HG03439 (cell line): ENCODE measurements at regions not wholly inside any gene's neighbourhood (a gene's known extent, or its start where the extent isn't known, plus 50 kb on each side); places are given as distances from the start of the nearest gene placed in this dataset.
"Not testable (repeated sequence)": the region's sequence is repeated elsewhere in the genome, so short reads cannot be mapped to it uniquely, and the experiment has no call there.

Experiments used
- ATAC-seq: cut with Tn5 transposase; IDR thresholded peaks from one replicate; pipeline ENCODE4 v1.9.1; 2021; ENCODE audit warnings: mild to moderate bottlenecking, moderate library complexity; ENCODE audit not compliant: unreplicated experiment

DNA sequence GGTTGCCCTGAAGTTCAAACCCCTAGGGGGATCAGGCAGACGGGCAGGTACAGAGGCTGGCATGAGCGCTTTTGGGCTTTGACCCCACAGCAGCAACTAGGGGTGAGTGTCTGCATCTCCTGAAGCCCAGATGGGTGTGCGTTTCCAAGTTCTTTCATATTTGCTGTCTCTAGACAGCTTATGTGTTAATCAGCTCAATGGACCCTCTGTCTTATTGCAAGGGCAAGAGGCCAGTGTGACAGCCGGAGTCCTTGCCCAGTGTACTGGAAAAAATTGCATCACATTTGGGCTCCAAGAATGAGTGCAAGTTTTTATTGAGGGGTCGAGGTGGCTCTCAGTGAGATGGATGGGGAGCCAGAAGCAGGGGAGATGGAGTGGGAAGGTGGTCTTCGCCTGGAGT lies 1863.7 kb upstream of the RAG2 start:
- ATAC-seq = no peak

DNA sequence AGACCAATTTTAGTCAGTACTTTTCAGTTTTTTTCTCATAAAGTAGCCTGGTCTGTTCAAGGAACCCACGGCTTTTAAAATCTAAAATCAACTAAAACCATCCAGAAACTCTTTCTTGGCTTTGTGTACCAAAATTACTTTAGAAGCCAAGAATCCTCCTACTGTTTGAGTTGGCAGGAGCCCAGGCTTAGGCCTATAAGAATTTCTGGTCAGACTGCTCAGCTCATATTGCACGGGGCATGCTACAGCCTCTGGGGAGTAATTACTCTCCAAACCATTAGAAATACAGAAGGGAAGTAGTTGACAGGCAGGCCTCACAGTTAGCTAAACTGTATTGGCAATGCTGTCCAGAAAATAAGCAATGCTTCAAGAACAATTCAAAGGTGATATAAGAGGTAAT lies 1862.9 kb upstream of the RAG2 start:
- ATAC-seq = no peak

DNA sequence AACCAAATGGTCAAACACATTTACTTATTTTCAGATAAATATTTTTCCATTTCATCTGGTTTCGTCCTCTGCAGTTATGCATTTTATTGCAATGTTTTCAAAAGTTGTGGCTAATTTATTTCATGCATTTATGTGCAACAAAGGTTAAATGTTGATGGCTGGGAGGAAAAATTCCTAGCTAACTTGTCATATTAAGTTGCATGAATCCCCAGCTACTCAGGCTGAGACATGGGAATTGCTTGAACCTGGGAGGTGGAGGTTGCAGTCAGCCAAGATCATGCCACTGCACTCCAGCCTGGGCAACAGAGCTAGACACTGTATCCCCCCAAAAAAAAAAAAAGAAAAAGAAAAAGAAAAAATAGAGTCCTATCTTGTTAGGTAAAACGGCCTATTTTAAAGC lies 1862.4 kb upstream of the RAG2 start:
- ATAC-seq = no peak

DNA sequence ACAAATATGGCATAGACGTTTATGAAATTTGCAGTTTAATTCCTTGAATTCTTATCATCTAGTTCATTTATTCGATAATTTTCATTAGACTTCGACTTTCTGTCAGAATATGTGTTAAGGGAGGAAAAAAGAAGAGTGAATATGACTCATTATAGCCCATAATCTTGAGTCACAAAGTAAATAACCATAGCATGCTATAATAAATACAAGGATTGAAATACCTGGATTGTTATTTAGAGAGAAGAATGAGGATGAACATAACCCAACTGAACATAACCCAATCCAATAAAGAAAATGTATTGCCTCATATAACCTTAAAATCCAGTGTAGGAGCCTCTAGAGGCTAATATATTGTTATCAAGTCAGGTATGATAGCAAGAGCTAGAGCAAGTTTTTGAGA lies 1858.3 kb upstream of the RAG2 start:
- no peak for ATAC-seq

DNA sequence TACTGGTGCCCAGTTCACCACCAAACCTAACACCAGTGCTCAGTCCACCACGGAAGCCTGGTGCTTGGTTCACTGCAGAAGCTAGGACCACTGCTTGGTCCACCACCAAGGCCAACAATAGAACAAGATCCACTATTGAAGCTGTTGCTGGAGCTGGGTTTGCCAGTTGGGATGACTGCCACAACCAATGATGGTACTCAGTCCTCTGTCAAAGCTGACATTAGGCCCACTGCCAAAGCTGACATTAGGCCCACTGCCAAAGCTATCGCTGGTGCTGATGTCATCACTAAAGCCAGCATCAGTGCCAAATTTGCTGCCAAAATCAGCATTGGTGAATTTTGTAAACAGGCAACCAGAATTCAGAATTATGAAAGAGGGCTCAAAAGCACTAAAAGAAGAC lies 1850.2 kb upstream of the RAG2 start:
- ATAC-seq = no peak

DNA sequence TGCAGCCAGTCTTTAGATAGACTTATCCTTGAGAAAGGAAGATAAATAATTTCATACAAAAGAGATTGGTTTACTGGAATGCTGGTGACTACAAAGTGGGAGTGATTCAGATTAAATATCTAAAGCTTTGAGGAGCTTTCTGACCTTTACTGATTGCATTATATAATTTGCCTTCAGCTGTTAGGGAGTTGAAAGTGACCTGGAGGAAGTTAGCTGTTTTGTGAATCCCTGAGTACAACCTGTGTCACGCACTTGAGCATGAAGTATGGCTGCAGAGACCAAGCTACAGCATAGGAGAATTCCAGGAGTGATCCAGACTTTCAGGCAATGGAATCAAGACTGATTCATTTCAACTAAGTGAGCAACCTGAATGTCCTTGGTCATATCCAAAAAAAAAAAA lies 1848.3 kb upstream of the RAG2 start:
- no peak for ATAC-seq

DNA sequence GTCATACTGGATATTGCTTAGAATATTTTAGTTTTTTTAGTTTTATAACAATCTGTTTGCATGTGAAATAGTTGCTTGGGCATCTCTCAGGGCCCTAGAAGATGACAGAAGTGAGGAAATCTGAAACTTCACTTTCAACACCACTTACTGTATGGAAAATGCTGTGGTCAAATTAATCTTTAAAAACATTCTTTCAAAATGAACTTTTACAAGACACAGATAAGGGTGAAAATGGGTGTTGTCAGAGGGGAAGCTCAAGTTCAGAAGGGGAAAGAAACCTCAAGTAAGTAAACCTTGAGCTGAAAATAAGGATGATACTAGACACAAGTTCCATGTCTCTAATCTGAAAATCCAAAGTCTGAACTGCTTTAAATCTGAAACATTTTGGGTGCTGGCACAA lies 1840.1 kb upstream of the RAG2 start:
- no peak for ATAC-seq

DNA sequence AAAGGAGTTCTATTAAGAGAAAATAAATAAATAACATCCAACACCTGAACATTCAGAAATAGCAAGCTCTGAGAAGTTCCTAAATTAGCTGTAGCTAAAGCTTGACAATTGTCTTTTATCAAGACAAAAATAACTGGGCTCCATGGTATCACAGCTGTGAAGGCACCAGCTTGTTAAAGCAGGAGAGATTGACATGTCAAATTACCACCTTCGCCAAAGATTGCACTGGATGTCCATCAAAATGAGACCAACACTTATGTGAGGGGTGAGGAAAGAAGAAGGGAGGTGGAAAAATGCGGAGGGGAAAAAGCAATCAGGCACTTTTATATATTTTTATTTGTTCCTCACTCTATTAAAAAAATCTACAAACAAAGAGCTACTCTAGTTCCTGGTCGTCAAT lies 1827.5 kb upstream of the RAG2 start:
- ATAC-seq = no peak

DNA sequence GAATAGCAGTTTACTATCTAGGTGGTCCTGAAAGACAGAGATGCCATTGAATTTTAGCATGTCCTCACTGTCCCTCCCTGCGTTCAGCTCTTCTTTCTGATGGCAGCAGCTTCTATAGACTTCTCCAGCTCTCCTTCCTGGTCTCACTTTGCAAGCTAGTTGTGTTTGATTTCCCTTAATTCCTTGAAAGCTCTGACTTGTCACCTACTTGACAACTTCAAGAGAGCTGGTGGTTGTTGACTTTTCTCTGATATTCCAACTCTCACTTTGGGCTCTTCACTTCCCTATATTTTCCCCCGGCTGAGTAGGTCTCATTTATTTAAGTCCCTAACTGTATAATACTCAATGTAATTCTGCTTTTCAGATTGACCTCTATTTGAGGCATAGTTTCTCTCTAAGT lies 1825.0 kb upstream of the RAG2 start:
- ATAC-seq = no peak

DNA sequence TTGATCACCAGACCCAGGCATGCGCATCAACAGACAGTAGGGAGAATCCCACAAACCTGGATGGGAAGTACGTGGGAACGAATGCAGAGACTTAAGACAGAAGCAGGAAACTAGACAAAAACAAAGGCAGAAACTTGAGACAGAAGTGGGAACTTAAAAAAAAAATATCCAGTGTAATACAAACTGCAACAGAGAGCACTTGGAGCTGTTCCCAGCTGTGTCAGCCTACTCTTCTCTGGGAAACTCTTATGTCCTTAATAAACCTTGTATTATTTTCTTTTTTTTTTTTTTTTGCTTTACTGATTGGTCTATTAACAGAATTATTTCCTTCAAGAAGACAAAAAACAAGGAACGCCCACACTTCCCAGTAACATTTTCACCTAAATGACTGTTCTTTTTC lies 1818.1 kb upstream of the RAG2 start:
- no peak for ATAC-seq

DNA sequence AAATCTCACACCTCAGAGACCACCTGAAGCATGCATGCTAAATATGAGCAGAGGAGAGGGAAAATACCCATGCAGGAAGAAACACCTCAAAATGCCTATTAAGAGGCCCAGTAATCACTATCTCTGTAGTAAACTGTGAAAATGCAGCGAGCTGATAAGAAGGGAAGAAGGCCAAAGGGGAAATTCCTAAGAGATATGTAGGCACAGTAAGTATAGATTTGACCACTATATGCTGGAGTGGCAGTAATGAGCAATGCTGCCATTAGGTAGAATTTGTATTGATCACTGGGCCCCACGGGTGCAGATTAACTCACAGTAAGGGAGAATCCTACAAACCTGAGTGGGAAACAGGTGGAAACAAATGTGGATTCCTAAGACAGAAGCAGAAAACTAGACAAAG lies 1813.1 kb upstream of the RAG2 start:
- no peak for ATAC-seq

DNA sequence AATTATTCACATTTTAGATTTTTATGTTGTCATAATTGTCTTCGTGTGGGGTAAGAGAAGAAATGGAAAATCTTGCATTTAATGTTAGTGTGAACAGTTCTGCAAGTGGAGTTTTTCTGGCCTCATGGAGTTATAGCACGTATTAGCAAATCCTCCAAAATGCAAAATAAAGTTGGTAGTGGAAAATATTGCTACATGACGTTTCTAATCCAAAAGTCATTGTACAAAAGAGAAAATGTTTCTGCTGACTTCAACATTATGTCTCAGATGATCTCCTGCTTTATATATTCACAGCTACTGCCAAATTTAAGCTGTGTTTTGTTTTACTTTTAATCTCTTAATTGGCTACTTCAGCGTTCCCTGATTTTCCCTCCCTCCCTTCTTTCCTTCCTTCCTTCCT lies 1804.0 kb upstream of the RAG2 start:
- ATAC-seq = no peak

DNA sequence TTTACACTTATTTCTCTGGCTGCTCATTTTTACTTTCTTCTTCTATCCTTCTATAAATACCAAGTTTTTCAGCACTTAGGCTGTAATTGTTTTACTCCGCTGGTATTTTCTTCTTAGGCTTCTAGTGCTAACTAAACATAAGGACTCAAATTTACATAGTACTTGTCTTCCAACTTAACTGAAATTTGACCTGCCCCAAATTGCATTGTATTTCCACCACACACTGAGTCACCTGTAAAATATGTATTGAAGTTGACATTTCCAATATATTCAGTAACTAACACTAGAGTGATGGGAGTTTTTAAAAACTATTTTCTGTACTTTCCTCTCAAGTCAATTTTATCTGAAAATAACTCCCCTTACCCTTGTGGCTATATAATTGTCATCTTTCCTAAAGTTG lies 1794.1 kb upstream of the RAG2 start:
- no peak for ATAC-seq

DNA sequence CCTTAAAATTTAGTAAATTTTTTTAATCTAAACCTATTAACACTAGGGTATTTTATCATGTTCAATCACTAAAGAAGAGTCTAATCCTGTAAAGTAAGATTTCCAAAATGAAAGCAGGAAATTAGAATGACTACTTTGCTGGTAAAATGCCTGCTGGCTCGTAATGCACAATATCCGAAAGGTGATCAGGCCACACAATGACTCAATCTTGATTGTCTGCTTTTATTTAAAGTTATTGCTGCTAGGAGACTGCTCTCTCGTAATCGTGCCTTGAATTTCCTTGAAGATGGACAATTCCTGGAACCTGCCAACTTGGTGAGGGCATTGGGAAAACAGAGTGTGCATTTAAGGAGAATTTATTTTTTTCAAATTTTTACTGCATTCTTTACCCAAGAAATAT lies 1786.5 kb upstream of the RAG2 start:
- ATAC-seq = no peak

DNA sequence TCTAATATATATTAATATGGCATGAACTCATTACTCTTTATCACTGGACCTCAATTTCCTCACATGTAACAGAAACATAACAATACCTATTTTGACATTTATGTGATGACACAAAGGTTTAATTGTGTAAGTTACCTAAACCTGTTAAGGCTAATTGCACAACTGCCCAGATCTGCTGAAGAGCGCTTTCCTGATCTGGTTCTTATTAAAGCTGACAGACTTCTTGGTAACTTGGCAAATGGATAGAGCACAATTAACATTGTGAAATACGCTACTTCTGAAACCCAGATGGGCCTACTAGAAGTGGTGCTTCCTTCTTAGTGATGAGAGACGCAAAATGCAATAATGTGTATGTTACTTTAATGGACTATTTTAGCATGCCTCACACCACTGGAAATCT lies 1767.2 kb upstream of the RAG2 start:
- no peak for ATAC-seq

DNA sequence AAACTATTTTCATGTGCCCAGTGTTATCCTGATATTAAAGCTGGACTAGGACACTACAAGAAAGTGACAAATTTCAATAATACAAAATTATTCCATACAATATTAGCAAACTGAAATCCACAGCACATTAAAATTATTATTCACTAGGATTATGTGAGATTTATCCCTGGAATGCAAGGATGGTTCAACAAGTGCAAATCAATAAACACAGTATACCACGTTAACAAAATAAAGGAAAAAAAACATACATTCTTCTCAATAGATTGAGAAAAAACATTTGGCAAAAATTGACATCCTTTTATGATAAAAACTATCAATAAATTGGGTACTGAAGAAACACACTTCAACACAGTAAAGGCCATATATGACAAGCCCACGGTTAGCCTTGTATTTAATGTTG lies 1758.2 kb upstream of the RAG2 start:
- ATAC-seq = no peak

DNA sequence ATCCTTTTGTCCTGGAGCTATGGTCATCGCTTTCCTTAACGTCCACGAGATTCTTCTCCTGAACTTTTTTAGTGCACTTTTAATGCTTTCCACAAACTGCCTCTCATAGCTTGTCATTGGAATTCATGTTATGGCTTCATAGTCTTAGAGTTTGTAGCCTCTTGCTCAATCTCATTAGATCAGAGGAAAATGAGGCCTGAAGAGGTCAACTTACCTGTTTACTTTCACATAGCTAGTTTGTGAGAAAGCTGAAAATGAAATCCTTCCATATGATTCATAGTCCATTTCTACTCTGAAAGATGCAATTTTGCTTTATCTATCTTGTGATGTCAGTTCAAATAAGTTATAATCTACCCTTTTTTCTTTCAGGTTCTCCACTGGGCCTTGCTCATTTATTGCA lies 1747.2 kb upstream of the RAG2 start:
- ATAC-seq = no peak

DNA sequence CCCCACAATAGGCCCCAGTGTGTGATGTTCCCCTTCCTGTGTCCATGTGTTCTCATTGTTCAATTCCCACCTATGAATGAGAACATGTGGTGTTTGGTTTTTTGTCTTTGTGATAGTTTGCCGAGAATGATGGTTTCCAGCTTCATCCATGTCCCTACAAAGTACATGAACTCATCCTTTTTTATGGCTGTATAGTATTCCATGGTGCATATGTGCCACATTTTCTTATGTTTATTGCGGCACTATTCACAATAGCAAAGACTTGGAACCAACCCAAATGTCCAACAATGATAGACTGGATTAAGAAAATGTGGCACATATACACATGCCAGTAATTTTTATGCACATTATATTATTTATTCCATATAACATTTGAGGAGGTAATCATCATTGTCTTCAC lies 1743.6 kb upstream of the RAG2 start:
- not testable (repeated sequence) for ATAC-seq

DNA sequence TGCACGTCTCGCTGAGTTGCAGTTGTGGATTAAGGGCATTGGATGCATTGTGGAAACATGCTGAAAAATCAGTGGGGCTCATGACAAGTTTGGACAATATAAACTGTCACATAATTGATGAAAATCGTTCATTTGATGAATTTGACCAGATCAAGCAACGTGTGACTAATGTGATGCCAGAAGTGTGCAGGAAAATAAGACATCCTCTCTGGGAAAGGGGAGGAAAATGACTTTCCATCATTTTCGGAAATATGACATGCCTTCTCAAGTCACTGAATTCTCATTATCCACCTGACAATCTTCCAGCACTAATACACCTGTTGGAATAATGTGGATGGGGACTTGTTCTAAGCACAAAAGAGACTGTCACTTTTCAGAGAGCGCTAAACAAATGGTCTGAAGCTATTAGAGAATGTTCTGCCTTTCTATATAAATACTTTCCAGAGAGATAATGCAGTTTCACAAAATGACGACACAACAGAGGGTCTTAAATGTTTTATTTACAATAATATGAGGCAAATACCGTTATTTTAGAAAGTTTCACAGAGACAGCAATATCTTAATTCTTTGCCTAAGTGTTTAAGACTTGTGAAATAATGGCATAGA lies 1741.9 kb upstream of the RAG2 start:
- no peak for ATAC-seq

DNA sequence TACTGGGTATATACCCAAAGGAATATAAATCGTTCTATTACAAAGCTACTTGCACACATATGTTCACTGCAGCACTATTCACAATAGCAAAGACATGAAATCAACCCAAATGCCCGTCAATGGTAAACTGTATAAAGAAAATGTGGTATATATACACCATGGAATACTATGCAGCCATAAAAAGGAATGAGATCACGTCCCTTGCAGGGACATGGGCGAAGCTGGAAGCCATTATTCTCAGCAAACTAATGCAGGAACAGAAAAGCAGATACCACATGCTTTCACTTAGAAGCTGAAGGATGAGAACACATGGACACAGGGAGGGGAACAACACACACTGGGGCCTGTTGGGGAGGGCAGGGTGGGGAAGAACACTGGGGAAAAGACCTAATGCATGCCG lies 1740.0 kb upstream of the RAG2 start:
- not testable (repeated sequence) for ATAC-seq

DNA sequence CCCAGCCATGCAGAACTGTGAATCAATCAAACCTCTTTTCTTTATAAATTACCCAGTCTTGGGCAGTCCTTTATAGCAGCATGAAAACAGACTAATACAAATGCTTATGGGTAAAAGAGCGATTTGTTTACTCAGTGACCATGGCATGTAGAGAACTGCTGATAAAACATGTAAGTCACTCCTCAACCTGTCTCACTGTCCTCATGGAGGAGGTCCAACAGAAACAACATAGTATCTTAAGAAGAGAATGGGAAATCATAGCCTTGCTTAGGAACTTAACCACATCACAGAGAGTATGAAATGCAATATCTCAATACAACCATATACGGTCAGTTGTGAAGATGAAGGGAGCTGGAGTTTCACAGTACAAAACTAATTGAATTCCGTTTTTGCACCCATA lies 1734.0 kb upstream of the RAG2 start:
- ATAC-seq = no peak

DNA sequence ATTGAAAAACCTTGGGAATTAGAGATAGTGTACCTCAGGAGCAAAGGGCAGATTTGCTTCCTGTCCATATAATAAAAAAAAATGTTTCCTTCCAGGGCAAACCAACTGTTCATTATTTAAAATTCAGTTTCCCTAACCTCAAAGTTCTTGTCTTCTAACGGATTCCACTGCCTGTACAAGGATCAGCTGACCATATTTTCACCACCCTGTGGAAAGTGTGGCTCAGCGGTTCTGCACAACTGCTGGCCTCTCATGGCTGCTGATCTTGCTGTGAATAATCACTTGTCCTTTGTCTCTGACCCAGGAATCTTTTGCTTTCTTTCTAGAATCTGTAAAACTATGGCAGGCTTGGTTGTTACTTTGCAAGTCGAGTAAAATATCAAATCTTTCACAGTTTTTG lies 1732.5 kb upstream of the RAG2 start:
- ATAC-seq = no peak

DNA sequence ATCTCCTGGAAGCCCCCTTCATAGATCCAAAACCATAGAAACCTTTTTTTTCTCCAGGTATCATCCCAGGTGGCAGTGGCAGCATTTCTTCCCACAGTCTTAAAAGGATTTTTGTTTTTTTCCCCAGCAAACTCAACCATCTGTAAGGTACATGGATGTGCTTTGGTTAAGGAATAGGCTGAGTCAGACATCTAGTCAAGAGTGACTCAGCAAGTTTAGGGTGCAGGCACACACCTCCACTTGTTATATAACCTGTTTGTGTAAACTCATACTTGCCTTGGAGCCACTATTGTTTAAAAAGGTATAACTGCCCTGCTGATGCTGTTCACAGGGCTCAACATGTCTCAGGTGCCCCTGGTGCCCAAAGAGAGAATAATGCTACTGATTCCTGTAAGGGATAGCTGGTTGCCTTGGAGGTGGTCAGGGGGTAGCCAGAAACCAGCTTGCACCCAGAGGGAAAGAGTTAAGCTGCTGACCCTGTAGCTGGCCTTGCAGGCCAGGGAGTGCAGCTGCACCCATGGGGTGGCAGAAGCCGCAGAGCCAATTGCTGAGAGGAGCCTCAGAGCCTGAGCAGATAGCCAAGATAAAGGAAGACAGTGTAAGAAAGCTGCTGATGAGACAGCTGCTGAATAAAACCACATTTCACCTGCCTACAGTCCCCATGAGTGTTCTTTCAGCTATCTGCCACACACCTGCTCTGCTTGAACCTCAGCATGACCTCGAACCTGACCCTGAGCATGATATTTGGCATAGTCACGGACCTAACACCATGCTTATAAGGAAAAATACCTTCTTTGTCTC lies 1726.1 kb upstream of the RAG2 start:
- no peak for ATAC-seq
